Neural progenitor cell (in vitro differentiated cells): ENCODE measurements at regions not wholly inside any gene's neighbourhood (a gene's known extent, or its start where the extent isn't known, plus 50 kb on each side); places are given as distances from the start of the nearest gene placed in this dataset.

Experiments used
- EZH2 ChIP-seq: fragments of 200-600 bp; sonication (generic); IDR thresholded peaks from 2 replicates; pipeline ENCODE4 v1.6.1; 2017; ENCODE audit warnings: antibody characterized with exemption, mild to moderate bottlenecking, moderate library complexity
- TF ChIP-seq, protein P1 (sequence below): fragments of 200-600 bp; sonication (generic); IDR thresholded peaks from 2 replicates; pipeline ENCODE4 v1.5.1; 2017; ENCODE audit warnings: antibody characterized with exemption, mild to moderate bottlenecking

DNA sequence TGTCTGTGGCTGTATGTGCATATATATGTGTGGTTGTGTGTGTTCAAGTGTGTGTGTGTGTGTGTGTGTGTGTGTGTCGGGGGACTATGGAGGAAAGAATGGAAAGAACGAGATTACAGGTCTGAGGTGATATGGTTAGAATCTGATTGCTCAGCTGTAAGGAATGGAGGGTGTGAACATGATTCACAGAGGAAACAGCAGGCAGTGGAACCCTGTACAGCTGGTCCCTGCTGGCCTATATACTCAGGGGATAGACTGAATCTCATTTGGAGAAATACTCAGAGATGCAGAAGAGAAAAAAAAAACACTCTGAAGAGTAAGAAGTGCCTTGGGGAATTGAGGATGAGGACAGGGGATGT, 180.1 kb upstream of the ESRRG start:
- TF ChIP-seq, protein P1, sequence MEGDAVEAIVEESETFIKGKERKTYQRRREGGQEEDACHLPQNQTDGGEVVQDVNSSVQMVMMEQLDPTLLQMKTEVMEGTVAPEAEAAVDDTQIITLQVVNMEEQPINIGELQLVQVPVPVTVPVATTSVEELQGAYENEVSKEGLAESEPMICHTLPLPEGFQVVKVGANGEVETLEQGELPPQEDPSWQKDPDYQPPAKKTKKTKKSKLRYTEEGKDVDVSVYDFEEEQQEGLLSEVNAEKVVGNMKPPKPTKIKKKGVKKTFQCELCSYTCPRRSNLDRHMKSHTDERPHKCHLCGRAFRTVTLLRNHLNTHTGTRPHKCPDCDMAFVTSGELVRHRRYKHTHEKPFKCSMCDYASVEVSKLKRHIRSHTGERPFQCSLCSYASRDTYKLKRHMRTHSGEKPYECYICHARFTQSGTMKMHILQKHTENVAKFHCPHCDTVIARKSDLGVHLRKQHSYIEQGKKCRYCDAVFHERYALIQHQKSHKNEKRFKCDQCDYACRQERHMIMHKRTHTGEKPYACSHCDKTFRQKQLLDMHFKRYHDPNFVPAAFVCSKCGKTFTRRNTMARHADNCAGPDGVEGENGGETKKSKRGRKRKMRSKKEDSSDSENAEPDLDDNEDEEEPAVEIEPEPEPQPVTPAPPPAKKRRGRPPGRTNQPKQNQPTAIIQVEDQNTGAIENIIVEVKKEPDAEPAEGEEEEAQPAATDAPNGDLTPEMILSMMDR, result no peak
- no peak for TF ChIP-seq EZH2
